Midbrain (tissue), 1 donor: ENCODE measurements at regions not wholly inside any gene's neighbourhood (a gene's known extent, or its start where the extent isn't known, plus 50 kb on each side); places are given as distances from the start of the nearest gene placed in this dataset.
A peak's percentile ranks its signal among the peaks of the same experiment; 100 is the strongest.
"Not testable (repeated sequence)": the region's sequence is repeated elsewhere in the genome, so short reads cannot be mapped to it uniquely, and the experiment has no call there.

Experiments used
- DNase-seq: peaks from one replicate; lab custom pipeline; 2025; lab: John Stamatoyannopoulos, UW

GRCh38 chr9:124125651-124125977 lies 114.0 kb downstream of the LHX2 start:
- no peak for DNase-seq

- DNase-seq = peak; percentile 71
Observed at GRCh38 chr9:124126648-124127646, 115.4 kb downstream of the LHX2 start.

GRCh38 chr9:124128568-124129166 lies 117.1 kb downstream of the LHX2 start:
- DNase-seq = no peak

- DNase-seq = no peak
Observed at GRCh38 chr9:124130277-124131075, 118.9 kb downstream of the LHX2 start.

- DNase-seq = not testable (repeated sequence)
Observed at GRCh38 chr9:124131518-124131917, 120.0 kb downstream of the LHX2 start.

GRCh38 chr9:124132671-124133147 lies 121.1 kb downstream of the LHX2 start:
- DNase-seq = no peak

- peak; percentile 47 for DNase-seq
Observed at GRCh38 chr9:124133727-124134126, 122.2 kb downstream of the LHX2 start.

GRCh38 chr9:124134526-124134925 lies 123.0 kb downstream of the LHX2 start:
- DNase-seq = no peak

GRCh38 chr9:124135813-124136365 lies 121.9 kb upstream of the NEK6 start:
- no peak for DNase-seq

- DNase-seq = no peak
Observed at GRCh38 chr9:124137009-124137943, 120.5 kb upstream of the NEK6 start.

GRCh38 chr9:124137944-124138335 lies 119.8 kb upstream of the NEK6 start:
- DNase-seq = no peak

- DNase-seq = no peak
Observed at GRCh38 chr9:124139001-124139400, 118.7 kb upstream of the NEK6 start.

GRCh38 chr9:124140941-124141568 lies 116.7 kb upstream of the NEK6 start:
- no peak for DNase-seq

- DNase-seq = not testable (repeated sequence)
Observed at GRCh38 chr9:124144561-124145123, 113.1 kb upstream of the NEK6 start.

- no peak for DNase-seq
Observed at GRCh38 chr9:124146031-124146561, 111.7 kb upstream of the NEK6 start.

- no peak for DNase-seq
Observed at GRCh38 chr9:124149992-124150391, 107.8 kb upstream of the NEK6 start.

- peak; percentile 38 for DNase-seq
Observed at GRCh38 chr9:124163760-124164255, 93.9 kb upstream of the NEK6 start.

GRCh38 chr9:124164811-124165210 lies 92.9 kb upstream of the NEK6 start:
- peak; percentile 55 for DNase-seq

- no peak for DNase-seq
Observed at GRCh38 chr9:124174433-124174832, 83.3 kb upstream of the NEK6 start.

- DNase-seq = not testable (repeated sequence)
Observed at GRCh38 chr9:124177522-124177921, 80.2 kb upstream of the NEK6 start.
